ENCODE measurements at regions not wholly inside any gene's neighbourhood (a gene's known extent, or its start where the extent isn't known, plus 50 kb on each side); places are given as distances from the start of the nearest gene placed in this dataset.
"Not testable (repeated sequence)": the region's sequence is repeated elsewhere in the genome, so short reads cannot be mapped to it uniquely, and the experiment has no call there.

- no peak for DNase-seq (ENCODE audit: low read depth in 2 of 2)
Observed at GRCh38 chr6:10343320-10343719, 71.6 kb downstream of the TFAP2A start.

- DNase-seq (ENCODE audit: low read depth in 2 of 2): no peak
Observed at GRCh38 chr6:10341605-10342004, 73.3 kb downstream of the TFAP2A start.

- DNase-seq (ENCODE audit: low read depth in 2 of 2): no peak
Observed at GRCh38 chr6:10338151-10338550, 76.7 kb downstream of the TFAP2A start.

- not testable (repeated sequence) for DNase-seq (ENCODE audit: low read depth in 2 of 2)
Observed at GRCh38 chr6:10337376-10337775, 77.5 kb downstream of the TFAP2A start.

- no peak for DNase-seq (ENCODE audit: low read depth in 2 of 2)
Observed at GRCh38 chr6:10332111-10332510, 82.8 kb downstream of the TFAP2A start.

- DNase-seq (ENCODE audit: low read depth in 2 of 2): no peak
Observed at GRCh38 chr6:10331334-10331968, 83.4 kb downstream of the TFAP2A start.

GRCh38 chr6:10330515-10330914, 84.4 kb downstream of the TFAP2A start:
- DNase-seq (ENCODE audit: low read depth in 2 of 2): no peak

GRCh38 chr6:10323018-10323417, 91.9 kb downstream of the TFAP2A start:
- DNase-seq (ENCODE audit: low read depth in 2 of 2): no peak

- DNase-seq (ENCODE audit: low read depth in 2 of 2): no peak
Observed at GRCh38 chr6:10320291-10320690, 94.6 kb downstream of the TFAP2A start.

- DNase-seq (ENCODE audit: low read depth in 2 of 2): no peak
Observed at GRCh38 chr6:10316373-10316721, 98.5 kb downstream of the TFAP2A start.

GRCh38 chr6:10315658-10316372, 99.1 kb downstream of the TFAP2A start:
- no peak for DNase-seq (ENCODE audit: low read depth in 2 of 2)

GRCh38 chr6:10315034-10315433, 99.8 kb downstream of the TFAP2A start:
- no peak for DNase-seq (ENCODE audit: low read depth in 2 of 2)

GRCh38 chr6:10314163-10314955, 100.5 kb downstream of the TFAP2A start:
- no peak for DNase-seq (ENCODE audit: low read depth in 2 of 2)

GRCh38 chr6:10313799-10314162, 101.1 kb downstream of the TFAP2A start:
- DNase-seq (ENCODE audit: low read depth in 2 of 2): no peak

GRCh38 chr6:10312445-10312844, 102.4 kb downstream of the TFAP2A start:
- no peak for DNase-seq (ENCODE audit: low read depth in 2 of 2)

GRCh38 chr6:10311546-10312405, 103.1 kb downstream of the TFAP2A start:
- not testable (repeated sequence) for DNase-seq (ENCODE audit: low read depth in 2 of 2)

GRCh38 chr6:10310826-10311225, 104.0 kb downstream of the TFAP2A start:
- DNase-seq (ENCODE audit: low read depth in 2 of 2): no peak

GRCh38 chr6:10310330-10310653, 104.6 kb downstream of the TFAP2A start:
- no peak for DNase-seq (ENCODE audit: low read depth in 2 of 2)

GRCh38 chr6:10309457-10310329, 105.2 kb downstream of the TFAP2A start:
- no peak for DNase-seq (ENCODE audit: low read depth in 2 of 2)

GRCh38 chr6:10307476-10307875, 107.4 kb downstream of the TFAP2A start:
- no peak for DNase-seq (ENCODE audit: low read depth in 2 of 2)

GRCh38 chr6:10307028-10307427, 107.8 kb downstream of the TFAP2A start:
- DNase-seq (ENCODE audit: low read depth in 2 of 2): no peak

Data from activated CD4-positive, alpha-beta T cell treated with anti-CD3 and anti-CD28 coated beads for 24 hours (primary cell).